GM20000 (cell line): ENCODE measurements at regions not wholly inside any gene's neighbourhood (a gene's known extent, or its start where the extent isn't known, plus 50 kb on each side); places are given as distances from the start of the nearest gene placed in this dataset.

Experiments
- DNase-seq: peaks from one replicate; pipeline ENCODE4 v3.0.0; 2012; ENCODE audit warnings: low spot score
- CTCF ChIP-seq: IDR thresholded peaks from 2 replicates; pipeline ENCODE4 v1.5.1; 2012; ENCODE audit warnings: mild to moderate bottlenecking, control low read depth; ENCODE audit errors: extremely low read depth, missing control alignments

- TF ChIP-seq CTCF = no peak
- no peak for DNase-seq
Measured at GRCh38 chr2:121960251-121960650, 204.8 kb downstream of the TSN start.

- DNase-seq = no peak
- TF ChIP-seq CTCF = no peak
Measured at GRCh38 chr2:121961761-121962160, 206.3 kb downstream of the TSN start.

GRCh38 chr2:121965661-121966060 lies 210.2 kb downstream of the TSN start:
- no peak for TF ChIP-seq CTCF
- DNase-seq = no peak

- no peak for DNase-seq
- TF ChIP-seq CTCF = no peak
Measured at GRCh38 chr2:121966663-121967062, 211.2 kb downstream of the TSN start.

GRCh38 chr2:121969166-121969565 lies 213.7 kb downstream of the TSN start:
- no peak for TF ChIP-seq CTCF
- DNase-seq = no peak

GRCh38 chr2:121969766-121970639 lies 214.6 kb downstream of the TSN start:
- DNase-seq = no peak
- TF ChIP-seq CTCF = no peak

GRCh38 chr2:121972203-121972602 lies 216.8 kb downstream of the TSN start:
- no peak for TF ChIP-seq CTCF
- no peak for DNase-seq
